ENCODE measurements at regions not wholly inside any gene's neighbourhood (a gene's known extent, or its start where the extent isn't known, plus 50 kb on each side); places are given as distances from the start of the nearest gene placed in this dataset.
"Not testable (repeated sequence)": the region's sequence is repeated elsewhere in the genome, so short reads cannot be mapped to it uniquely, and the experiment has no call there.

- Mint-ChIP-seq H3K27me3 (no peaks in the 10 kb centered on the region), H3K27ac (no peak overlapping the region), H3K4me3 (no peak overlapping the region), H3K4me1 (no peaks in the 10 kb centered on the region), H3K9me3 (peaks cover 5 to 7% of the 10 kb centered on the region in 2 donors)
- ATAC-seq, result no peak
- DNase-seq, result no peak
Observed at GRCh38 chr4:161329852-161330251, 833.9 kb downstream of the FSTL5 start.

GRCh38 chr4:161321706-161322105 is 842.1 kb downstream of the FSTL5 start:
- H3K4me3 Mint-ChIP-seq, result no peak overlapping the region
- no peaks in the 10 kb centered on the region for H3K27me3 Mint-ChIP-seq
- H3K4me1 Mint-ChIP-seq, result no peaks in the 10 kb centered on the region
- peaks cover 0 to under 1% of the 10 kb centered on the region in 2 donors for H3K9me3 Mint-ChIP-seq
- ATAC-seq (no peak), DNase-seq (no peak)
- no peak overlapping the region for H3K27ac Mint-ChIP-seq

GRCh38 chr4:161320377-161320776 is 843.4 kb downstream of the FSTL5 start:
- no peaks in the 10 kb centered on the region for H3K27me3 Mint-ChIP-seq
- no peak for ATAC-seq
- no peak overlapping the region for H3K27ac Mint-ChIP-seq
- peaks cover 0 to 3% of the 10 kb centered on the region in 2 donors for H3K9me3 Mint-ChIP-seq
- no peak overlapping the region for H3K4me3 Mint-ChIP-seq
- DNase-seq, result no peak
- H3K4me1 Mint-ChIP-seq, result no peaks in the 10 kb centered on the region

GRCh38 chr4:161317000-161317399 is 846.8 kb downstream of the FSTL5 start:
- no peaks in the 10 kb centered on the region for H3K4me1 Mint-ChIP-seq
- peaks cover 0 to 3% of the 10 kb centered on the region in 2 donors for H3K9me3 Mint-ChIP-seq
- H3K27me3 Mint-ChIP-seq, result no peaks in the 10 kb centered on the region
- H3K27ac Mint-ChIP-seq, result no peak overlapping the region
- ATAC-seq (no peak), DNase-seq (no peak)
- no peak overlapping the region for H3K4me3 Mint-ChIP-seq

GRCh38 chr4:161314371-161314770 is 849.4 kb downstream of the FSTL5 start:
- Mint-ChIP-seq H3K4me1 (no peaks in the 10 kb centered on the region), H3K4me3 (no peak overlapping the region), H3K27ac (no peak overlapping the region), H3K27me3 (no peaks in the 10 kb centered on the region), H3K9me3 (peaks cover 0 to 3% of the 10 kb centered on the region in 2 donors)
- DNase-seq (no peak), ATAC-seq (no peak)

GRCh38 chr4:161303551-161303950 is 860.2 kb downstream of the FSTL5 start:
- no peak overlapping the region for H3K4me3 Mint-ChIP-seq
- no peaks in the 10 kb centered on the region for H3K4me1 Mint-ChIP-seq
- no peak for ATAC-seq
- no peak overlapping the region for H3K27ac Mint-ChIP-seq
- H3K27me3 Mint-ChIP-seq, result no peaks in the 10 kb centered on the region
- no peak for DNase-seq
- H3K9me3 Mint-ChIP-seq, result peaks cover 14 to 19% of the 10 kb centered on the region in 2 donors

- peaks cover 19 to 25% of the 10 kb centered on the region in 2 donors for H3K9me3 Mint-ChIP-seq
- no peak overlapping the region for H3K27ac Mint-ChIP-seq
- H3K4me1 Mint-ChIP-seq, result no peaks in the 10 kb centered on the region
- no peak overlapping the region for H3K4me3 Mint-ChIP-seq
- no peak for DNase-seq
- ATAC-seq, result no peak
- no peaks in the 10 kb centered on the region for H3K27me3 Mint-ChIP-seq
Observed at GRCh38 chr4:161291222-161291621, 872.6 kb downstream of the FSTL5 start.

- Mint-ChIP-seq H3K27me3 (no peaks in the 10 kb centered on the region), H3K4me3 (no peak overlapping the region), H3K27ac (no peak overlapping the region), H3K4me1 (no peaks in the 10 kb centered on the region), H3K9me3 (peaks cover 20 to 25% of the 10 kb centered on the region in 2 donors)
- ATAC-seq (no peak), DNase-seq (no peak)
Observed at GRCh38 chr4:161287678-161288352, 876.0 kb downstream of the FSTL5 start.

GRCh38 chr4:161285461-161285860 is 878.3 kb downstream of the FSTL5 start:
- DNase-seq (no peak), ATAC-seq (no peak)
- Mint-ChIP-seq H3K27ac (no peak overlapping the region), H3K9me3 (peaks cover 10 to 15% of the 10 kb centered on the region in 2 donors), H3K4me1 (no peaks in the 10 kb centered on the region), H3K4me3 (no peak overlapping the region), H3K27me3 (no peaks in the 10 kb centered on the region)

GRCh38 chr4:161280929-161281328 is 882.9 kb downstream of the FSTL5 start:
- H3K4me3 Mint-ChIP-seq, result no peak overlapping the region
- ATAC-seq, result no peak

GRCh38 chr4:161279095-161279494 is 884.7 kb downstream of the FSTL5 start:
- ATAC-seq (no peak), DNase-seq (no peak)
- Mint-ChIP-seq H3K27me3 (no peaks in the 10 kb centered on the region), H3K4me3 (no peak overlapping the region), H3K27ac (no peak overlapping the region), H3K9me3 (peaks cover 0 to 10% of the 10 kb centered on the region in 2 donors), H3K4me1 (no peaks in the 10 kb centered on the region)

More at GRCh38 chr4:161280929-161281328, 882.9 kb downstream of the FSTL5 start:
- H3K27me3 Mint-ChIP-seq, result no peaks in the 10 kb centered on the region
- no peak for DNase-seq
- H3K9me3 Mint-ChIP-seq, result peaks cover 0 to 10% of the 10 kb centered on the region in 2 donors
- H3K27ac Mint-ChIP-seq, result no peak overlapping the region
- H3K4me1 Mint-ChIP-seq, result no peaks in the 10 kb centered on the region

GRCh38 chr4:161277150-161277787 is 886.5 kb downstream of the FSTL5 start:
- not testable (repeated sequence) for H3K27ac Mint-ChIP-seq, DNase-seq, H3K4me3 Mint-ChIP-seq, H3K4me1 Mint-ChIP-seq, H3K27me3 Mint-ChIP-seq, ATAC-seq
- peaks cover 7 to 10% of the 10 kb centered on the region in 2 donors for H3K9me3 Mint-ChIP-seq

- no peak for ATAC-seq
- no peaks in the 10 kb centered on the region for H3K27me3 Mint-ChIP-seq
Observed at GRCh38 chr4:161273607-161274006, 890.2 kb downstream of the FSTL5 start.

GRCh38 chr4:161260819-161261218 is 903.0 kb downstream of the FSTL5 start:
- H3K27me3 Mint-ChIP-seq, result no peaks in the 10 kb centered on the region
- peaks cover 30 to 32% of the 10 kb centered on the region in 2 donors for H3K9me3 Mint-ChIP-seq
- H3K4me1 Mint-ChIP-seq, result no peaks in the 10 kb centered on the region
- H3K4me3 Mint-ChIP-seq, result no peak overlapping the region
- DNase-seq, result no peak
- no peak for ATAC-seq
- H3K27ac Mint-ChIP-seq, result no peak overlapping the region

More at GRCh38 chr4:161273607-161274006, 890.2 kb downstream of the FSTL5 start:
- Mint-ChIP-seq H3K4me3 (no peak overlapping the region), H3K4me1 (no peaks in the 10 kb centered on the region), H3K9me3 (peaks cover 7 to 10% of the 10 kb centered on the region in 2 donors), H3K27ac (no peak overlapping the region)
- no peak for DNase-seq

- H3K27ac Mint-ChIP-seq, result no peak overlapping the region
- no peak for DNase-seq
- H3K4me3 Mint-ChIP-seq, result no peak overlapping the region
- ATAC-seq, result no peak
- H3K4me1 Mint-ChIP-seq, result no peaks in the 10 kb centered on the region
- no peaks in the 10 kb centered on the region for H3K27me3 Mint-ChIP-seq
- peaks cover 16 to 30% of the 10 kb centered on the region in 2 donors for H3K9me3 Mint-ChIP-seq
Observed at GRCh38 chr4:161256716-161257115, 907.1 kb downstream of the FSTL5 start.

- H3K9me3 Mint-ChIP-seq, result peaks cover 16 to 35% of the 10 kb centered on the region in 2 donors
- no peaks in the 10 kb centered on the region for H3K4me1 Mint-ChIP-seq
- H3K27me3 Mint-ChIP-seq, result no peaks in the 10 kb centered on the region
- H3K27ac Mint-ChIP-seq, result no peak overlapping the region
- H3K4me3 Mint-ChIP-seq, result no peak overlapping the region
- DNase-seq (no peak), ATAC-seq (no peak)
Observed at GRCh38 chr4:161256172-161256571, 907.6 kb downstream of the FSTL5 start.

Data from stimulated activated naive CD8-positive, alpha-beta T cell treated with anti-CD3 and anti-CD28 coated beads, Interleukin-15, amount 100 ng/mL, for 72 hours (primary cell).